Ovary (tissue), 7 donors: ENCODE measurements at regions not wholly inside any gene's neighbourhood (a gene's known extent, or its start where the extent isn't known, plus 50 kb on each side); places are given as distances from the start of the nearest gene placed in this dataset.

Experiments
- DNase-seq, 5 donors: peaks; one replicate each; pipeline ENCODE4 v3.0.0-alpha.2; 2019 to 2020
- H3K27ac ChIP-seq, 2 donors: fragments of 200-600 bp; one replicate each; pipeline versions ENCODE4 v1.5.1 to v1.8.0; 2019 to 2022
- H3K27me3 ChIP-seq: fragments of 200-600 bp; one replicate; pipeline ENCODE4 v1.8.0; 2022
- H3K36me3 ChIP-seq: fragments of 200-600 bp; sonication (generic); one replicate; pipeline ENCODE4 v1.5.1; 2019
- H3K4me1 ChIP-seq: one replicate; pipeline ENCODE4 v1.8.1; 2013; ENCODE audit warnings: mild to moderate bottlenecking, moderate library complexity; ENCODE audit not compliant: insufficient read depth
- H3K4me3 ChIP-seq: fragments of 200-600 bp; sonication (generic); one replicate; pipeline ENCODE4 v1.5.1; 2017
- H3K9me3 ChIP-seq, 2 donors: fragments of 200-600 bp in 1 of 2; sonication (generic) in 1 of 2; one replicate each; pipeline versions ENCODE4 v1.5.1 to v1.8.1; 2013 to 2019; ENCODE audit warnings: mild to moderate bottlenecking in 1 of 2, moderate library complexity in 1 of 2
- EP300 ChIP-seq: sonication (generic); formaldehyde crosslinking; IDR thresholded peaks from one replicate; pipeline ENCODE4 v1.6.1; 2017; ENCODE audit warnings: antibody characterized with exemption
- POLR2A ChIP-seq: fragments of 450-650 bp; IDR thresholded peaks from one replicate; pipeline ENCODE4 v1.6.1; 2017; ENCODE audit warnings: antibody characterized with exemption, mild to moderate bottlenecking, moderate library complexity
- WGBS, 3 donors: extraction: QIAGEN DNeasy Blood & Tissue Kit in 1 of 3; methylation state at CpG; one replicate each; pipeline versions ENCODE4 v1.1.5 to v1.1.7; 2013 to 2017; 5-methylcytosine and 5-hydroxymethylcytosine counted together
- intact Hi-C, 4 donors: fragments of 100-400 bp; cut with DNase I; formaldehyde crosslinking; loops; one replicate each; pipeline versions ENCODE4 v1.11.0 to v1.15.1; 2022 to 2023
- TF ChIP-seq, protein P1 (sequence below), 3 donors: fragments of 450-650 bp in 2 of 3; fragments of 200-600 bp in 1 of 3; IDR thresholded peaks; one replicate each; pipeline versions ENCODE4 v1.5.1 to v1.8.0; 2016 to 2022; ENCODE audit warnings: antibody characterized with exemption in 3 of 3, mild to moderate bottlenecking in 1 of 3
- donor health status: DM: no; HTN: no; CAD: no; lungs with moderate emphysema.
- donor health status: DM: no; HTN: no; CAD: no.
- donor health status: Bipolar disorder and iron deficiency.
- donor health status: DM: no; HTN: no; CAD: no.
- donor health status: DM: yes; HTN: yes; CAD: no.

DNA sequence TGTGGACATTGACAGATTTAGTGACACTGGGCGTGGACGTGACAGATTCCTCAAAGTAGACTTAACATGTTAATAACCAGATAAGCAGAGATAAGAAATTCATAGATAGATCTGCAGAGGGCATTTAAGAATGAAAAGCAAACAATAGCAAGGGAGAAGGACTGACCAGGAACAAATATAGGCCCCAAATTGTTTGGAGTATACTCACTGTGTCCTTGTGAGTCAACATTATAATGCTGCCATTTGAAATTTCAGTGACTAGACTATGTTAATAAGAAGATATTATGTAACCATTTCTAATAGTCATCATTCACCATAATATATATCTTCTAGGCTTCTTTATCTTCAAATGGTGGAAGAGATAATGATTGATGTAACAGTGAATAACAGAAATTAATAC lies 78.1 kb upstream of the SLC38A11 start:
- H3K9me3 ChIP-seq: no peaks in the 10 kb centered on the region
- TF ChIP-seq POLR2A (no peak), EP300 (no peak)
- WGBS, 3 donors: 81 to 86% (median 82%) methylated on average over 2 of the region's 2 CpGs
- H3K4me1 ChIP-seq: no peaks in the 10 kb centered on the region
- no peak overlapping the region for H3K4me3 ChIP-seq
- no peaks in the 10 kb centered on the region for H3K36me3 ChIP-seq
- H3K27me3 ChIP-seq: no peaks in the 10 kb centered on the region
- H3K27ac ChIP-seq: no peak overlapping the region
- intact Hi-C loops: no loop called here
- no peak for DNase-seq

- Histone ChIP-seq H3K4me1 (no peaks in the 10 kb centered on the region), H3K27me3 (no peaks in the 10 kb centered on the region), H3K27ac (no peak overlapping the region), H3K9me3 (no peaks in the 10 kb centered on the region), H3K36me3 (no peaks in the 10 kb centered on the region), H3K4me3 (no peak overlapping the region)
- intact Hi-C loops: no loop called here
- TF ChIP-seq POLR2A: no peak
- no peak for TF ChIP-seq EP300
- TF ChIP-seq, protein P1, sequence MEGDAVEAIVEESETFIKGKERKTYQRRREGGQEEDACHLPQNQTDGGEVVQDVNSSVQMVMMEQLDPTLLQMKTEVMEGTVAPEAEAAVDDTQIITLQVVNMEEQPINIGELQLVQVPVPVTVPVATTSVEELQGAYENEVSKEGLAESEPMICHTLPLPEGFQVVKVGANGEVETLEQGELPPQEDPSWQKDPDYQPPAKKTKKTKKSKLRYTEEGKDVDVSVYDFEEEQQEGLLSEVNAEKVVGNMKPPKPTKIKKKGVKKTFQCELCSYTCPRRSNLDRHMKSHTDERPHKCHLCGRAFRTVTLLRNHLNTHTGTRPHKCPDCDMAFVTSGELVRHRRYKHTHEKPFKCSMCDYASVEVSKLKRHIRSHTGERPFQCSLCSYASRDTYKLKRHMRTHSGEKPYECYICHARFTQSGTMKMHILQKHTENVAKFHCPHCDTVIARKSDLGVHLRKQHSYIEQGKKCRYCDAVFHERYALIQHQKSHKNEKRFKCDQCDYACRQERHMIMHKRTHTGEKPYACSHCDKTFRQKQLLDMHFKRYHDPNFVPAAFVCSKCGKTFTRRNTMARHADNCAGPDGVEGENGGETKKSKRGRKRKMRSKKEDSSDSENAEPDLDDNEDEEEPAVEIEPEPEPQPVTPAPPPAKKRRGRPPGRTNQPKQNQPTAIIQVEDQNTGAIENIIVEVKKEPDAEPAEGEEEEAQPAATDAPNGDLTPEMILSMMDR (IDR thresholded peaks at IDR 0.05): no peak
- WGBS, 3 donors: 61 to 72% (median 71%) methylated on average over 2 of the region's 2 CpGs
- DNase-seq: no peak
Measured at GRCh38 chr2:165032559-165032958, 77.2 kb upstream of the SLC38A11 start.

GRCh38 chr2:165024199-165024598 lies 68.9 kb upstream of the SLC38A11 start:
- Histone ChIP-seq H3K9me3 (no peaks in the 10 kb centered on the region), H3K27me3 (no peaks in the 10 kb centered on the region), H3K4me3 (no peak overlapping the region), H3K27ac (no peak overlapping the region), H3K4me1 (no peaks in the 10 kb centered on the region), H3K36me3 (no peaks in the 10 kb centered on the region)
- 62 to 93% (median 92%) methylated on average over 3 of the region's 3 CpGs for WGBS, 3 donors
- no peak for TF ChIP-seq EP300
- TF ChIP-seq, protein P1 (IDR thresholded peaks at IDR 0.05): no peak
- TF ChIP-seq POLR2A: no peak
- DNase-seq: no peak
- intact Hi-C loops: no loop called here

DNA sequence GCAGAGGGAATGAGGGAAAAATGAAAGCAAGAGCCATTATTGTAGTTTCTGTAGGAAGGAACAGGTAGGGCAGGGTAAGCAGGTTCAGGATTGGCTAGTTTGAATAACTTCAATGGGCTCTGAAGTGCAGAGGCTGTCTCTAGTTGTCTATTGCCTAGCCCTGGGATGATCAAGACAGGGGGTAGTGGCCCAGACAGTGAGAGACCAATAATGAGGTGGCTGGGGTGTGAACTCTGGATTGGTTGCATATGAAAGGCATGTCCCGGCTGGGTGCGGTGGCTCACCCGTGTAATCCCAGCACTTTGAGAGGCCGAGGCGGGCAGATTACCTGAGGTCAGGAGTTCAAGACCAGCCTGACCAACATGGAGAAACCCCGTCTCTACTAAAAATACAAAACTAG lies 67.5 kb upstream of the SLC38A11 start:
- Histone ChIP-seq H3K27ac (no peak overlapping the region), H3K4me1 (no peaks in the 10 kb centered on the region), H3K27me3 (no peaks in the 10 kb centered on the region), H3K36me3 (no peaks in the 10 kb centered on the region), H3K4me3 (no peak overlapping the region), H3K9me3 (no peaks in the 10 kb centered on the region)
- intact Hi-C loops: no loop called here
- DNase-seq: no peak
- WGBS, 3 donors: 80 to 86% (median 80%) methylated on average over 6 of the region's 6 CpGs
- TF ChIP-seq, protein P1 (IDR thresholded peaks at IDR 0.05): no peak
- no peak for TF ChIP-seq EP300
- no peak for TF ChIP-seq POLR2A

DNA sequence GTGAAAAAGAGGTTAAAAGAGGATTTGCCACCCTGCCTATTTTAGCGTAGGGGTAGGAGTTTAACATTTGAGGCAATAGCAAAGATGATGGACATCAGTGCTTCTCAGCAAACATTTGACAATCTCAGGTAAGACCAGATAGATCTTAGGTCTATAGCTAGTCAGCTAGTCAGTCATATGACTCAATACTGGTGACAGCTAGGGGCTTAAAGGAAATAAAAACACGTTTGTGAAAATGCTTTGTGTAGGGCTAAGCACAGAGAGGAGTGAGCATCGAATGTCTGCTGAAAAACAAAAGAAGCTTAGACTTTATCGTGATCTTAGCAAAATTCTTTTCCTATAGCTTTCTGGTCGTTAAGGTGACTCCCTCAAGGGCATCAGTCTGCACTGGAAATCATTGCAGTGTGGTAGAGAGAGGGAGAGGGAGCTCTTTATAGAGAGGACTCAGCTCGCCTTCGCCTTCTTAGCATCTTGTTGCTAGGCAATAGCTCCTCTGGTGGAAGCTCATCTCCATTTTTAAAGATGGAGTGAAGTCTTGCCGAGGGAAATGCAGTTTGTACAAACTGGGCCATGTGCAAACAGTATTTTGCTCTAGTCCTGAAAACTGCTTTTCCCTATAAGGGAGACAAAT lies 62.8 kb upstream of the SLC38A11 start:
- no peak for DNase-seq
- Histone ChIP-seq H3K4me1 (no peaks in the 10 kb centered on the region), H3K27ac (no peak overlapping the region), H3K4me3 (no peak overlapping the region), H3K9me3 (no peaks in the 10 kb centered on the region), H3K27me3 (no peaks in the 10 kb centered on the region), H3K36me3 (no peaks in the 10 kb centered on the region)
- TF ChIP-seq POLR2A (no peak), EP300 (no peak)
- TF ChIP-seq, protein P1 (IDR thresholded peaks at IDR 0.05): no peak
- WGBS, 3 donors: 32 to 39% (median 38%) methylated on average over 8 of the region's 8 CpGs
- intact Hi-C loops: no loop called here
